ENCODE measurements at regions not wholly inside any gene's neighbourhood (a gene's known extent, or its start where the extent isn't known, plus 50 kb on each side); places are given as distances from the start of the nearest gene placed in this dataset.

- no peak for TF ChIP-seq CTCF (conservative IDR thresholded peaks at IDR 0.05 in 1 of 2, IDR thresholded peaks at IDR 0.05 in 1 of 2; ENCODE audit: extremely low read depth in 1 of 2, insufficient read depth in 1 of 2, low read depth in 1 of 2, low read length in 2 of 2)
- no peak for TF ChIP-seq EZH2 (IDR thresholded peaks at IDR 0.05; ENCODE audit: borderline replicate concordance, low read length)
Measured at GRCh38 chr13:73974051-73974450, 160.2 kb downstream of the KLF12 start.

Measured in mammary epithelial cell (primary cell).